Astrocyte (in vitro differentiated cells and primary cell): ENCODE measurements at regions not wholly inside any gene's neighbourhood (a gene's known extent, or its start where the extent isn't known, plus 50 kb on each side); places are given as distances from the start of the nearest gene placed in this dataset.

Source experiments
- CTCF ChIP-seq: IDR thresholded peaks from 2 replicates; pipeline ENCODE4 v1.5.1; 2011; ENCODE audit warnings: low read depth, mild to moderate bottlenecking, inconsistent platforms, low read length, moderate library complexity; ENCODE audit not compliant: insufficient read depth
- EZH2 ChIP-seq: IDR thresholded peaks from 2 replicates; pipeline ENCODE4 v1.6.1; 2012; ENCODE audit warnings: mild to moderate bottlenecking, low read length, inconsistent platforms; ENCODE audit not compliant: insufficient read depth

- no peak for TF ChIP-seq CTCF
- no peak for TF ChIP-seq EZH2
These were observed 335.5 kb upstream of the CBLB start for GRCh38 chr3:106204160-106204868.
